Lower leg skin (tissue), 4 donors: ENCODE measurements at regions not wholly inside any gene's neighbourhood (a gene's known extent, or its start where the extent isn't known, plus 50 kb on each side); places are given as distances from the start of the nearest gene placed in this dataset.

ENCODE experiments used
- DNase-seq, 2 donors: peaks; one replicate each; pipeline ENCODE4 v3.0.0-alpha.2; 2019; ENCODE audit warnings: low spot score in 2 of 2
- H3K4me3 ChIP-seq: fragments of 200-600 bp; sonication (generic); 2 replicates; pipeline ENCODE4 v1.5.1; 2017; ENCODE audit warnings: mild to moderate bottlenecking, low read depth; ENCODE audit not compliant: poor library complexity, severe bottlenecking
- POLR2A ChIP-seq, 2 donors: fragments of 450-650 bp; IDR thresholded peaks; one replicate each; pipeline ENCODE4 v1.6.1; 2016 to 2017; ENCODE audit warnings: antibody characterized with exemption in 2 of 2, mild to moderate bottlenecking in 1 of 2, moderate library complexity in 1 of 2
- WGBS, 2 donors: methylation state at CpG; one replicate each; pipeline ENCODE4 v1.1.5; 2018; 5-methylcytosine and 5-hydroxymethylcytosine counted together
- intact Hi-C: fragments of 100-400 bp; cut with DNase I; formaldehyde crosslinking; loops from one replicate; pipeline ENCODE4 v1.15.0; 2023; ENCODE audit warnings: low total_unique reads
- TF ChIP-seq, protein P1 (sequence below), 3 donors: fragments of 450-650 bp; IDR thresholded peaks; one replicate each; pipeline ENCODE4 v1.5.1; 2016; ENCODE audit warnings: antibody characterized with exemption in 3 of 3, mild to moderate bottlenecking in 3 of 3, moderate library complexity in 2 of 3

DNA sequence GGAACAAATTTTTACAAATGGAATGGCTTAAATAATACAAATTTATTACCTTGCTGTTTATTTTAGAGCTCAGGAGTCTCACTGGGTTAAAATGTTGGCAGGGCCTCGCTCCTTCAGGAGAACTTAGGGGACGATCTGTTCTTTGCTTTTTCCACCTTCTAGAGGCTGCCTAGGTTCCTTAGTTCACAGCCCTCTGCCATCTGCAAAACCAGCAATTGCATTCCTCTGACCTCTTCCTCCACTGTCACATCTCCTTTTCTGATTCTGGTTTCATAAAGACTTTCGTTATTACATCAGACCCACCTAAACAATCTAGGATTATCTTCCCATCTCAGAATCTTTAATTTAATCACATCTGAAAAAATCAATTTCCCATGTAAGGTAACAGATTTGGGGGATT lies 249.6 kb upstream of the SPRY2 start:
- H3K4me3 ChIP-seq = no peak overlapping the region
- intact Hi-C loops = no loop called here
- no peak for TF ChIP-seq POLR2A (IDR thresholded peaks at IDR 0.05)
- TF ChIP-seq, protein P1, sequence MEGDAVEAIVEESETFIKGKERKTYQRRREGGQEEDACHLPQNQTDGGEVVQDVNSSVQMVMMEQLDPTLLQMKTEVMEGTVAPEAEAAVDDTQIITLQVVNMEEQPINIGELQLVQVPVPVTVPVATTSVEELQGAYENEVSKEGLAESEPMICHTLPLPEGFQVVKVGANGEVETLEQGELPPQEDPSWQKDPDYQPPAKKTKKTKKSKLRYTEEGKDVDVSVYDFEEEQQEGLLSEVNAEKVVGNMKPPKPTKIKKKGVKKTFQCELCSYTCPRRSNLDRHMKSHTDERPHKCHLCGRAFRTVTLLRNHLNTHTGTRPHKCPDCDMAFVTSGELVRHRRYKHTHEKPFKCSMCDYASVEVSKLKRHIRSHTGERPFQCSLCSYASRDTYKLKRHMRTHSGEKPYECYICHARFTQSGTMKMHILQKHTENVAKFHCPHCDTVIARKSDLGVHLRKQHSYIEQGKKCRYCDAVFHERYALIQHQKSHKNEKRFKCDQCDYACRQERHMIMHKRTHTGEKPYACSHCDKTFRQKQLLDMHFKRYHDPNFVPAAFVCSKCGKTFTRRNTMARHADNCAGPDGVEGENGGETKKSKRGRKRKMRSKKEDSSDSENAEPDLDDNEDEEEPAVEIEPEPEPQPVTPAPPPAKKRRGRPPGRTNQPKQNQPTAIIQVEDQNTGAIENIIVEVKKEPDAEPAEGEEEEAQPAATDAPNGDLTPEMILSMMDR (IDR thresholded peaks at IDR 0.05) = no peak
- WGBS, 2 donors = 86 to 94% methylated on average over 3 of the region's 3 CpGs
- DNase-seq = no peak

DNA sequence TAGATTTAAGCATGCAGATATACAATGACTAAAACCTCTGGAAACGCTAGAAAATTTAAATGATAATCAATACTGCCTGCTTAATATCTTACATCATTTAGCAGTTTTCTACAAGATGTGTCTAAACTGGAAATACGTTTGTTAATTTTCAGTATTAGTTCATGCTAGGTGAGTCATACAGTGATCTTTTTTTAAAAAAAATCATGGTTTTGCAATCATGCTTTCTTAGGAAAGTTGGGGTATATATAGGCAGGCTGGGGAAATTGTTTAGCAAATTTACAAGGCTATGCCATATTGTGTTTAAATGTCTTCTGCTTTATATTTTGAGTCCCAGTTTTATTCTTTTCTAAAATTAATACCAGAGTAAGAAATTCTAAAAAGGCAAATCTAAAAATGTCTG lies 245.4 kb upstream of the SPRY2 start:
- H3K4me3 ChIP-seq = no peak overlapping the region
- TF ChIP-seq POLR2A (IDR thresholded peaks at IDR 0.05) = no peak
- no peak for DNase-seq
- intact Hi-C loops = no loop called here
- WGBS, 2 donors = 27 to 45% methylated on average over 2 of the region's 2 CpGs

DNA sequence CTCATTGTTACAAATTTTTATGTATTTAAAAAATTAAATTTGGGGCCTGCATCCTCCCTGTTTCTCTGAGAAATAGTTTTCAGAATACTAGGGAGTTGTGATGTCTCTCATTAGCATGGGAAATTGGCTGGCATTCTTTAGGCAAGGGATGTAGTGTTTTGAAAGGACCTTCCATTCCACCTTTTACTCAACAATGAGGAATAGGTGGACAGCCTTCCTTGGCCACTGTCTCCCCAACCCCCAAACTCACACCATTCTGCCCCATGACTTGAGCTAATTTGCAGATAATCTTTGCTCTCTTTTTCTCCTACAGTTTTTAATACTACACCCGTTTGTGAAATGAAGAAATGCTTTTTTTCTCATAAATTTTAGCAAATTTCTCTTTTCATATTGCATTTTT lies 244.6 kb upstream of the SPRY2 start:
- no peak overlapping the region for H3K4me3 ChIP-seq
- 57 to 82% methylated on average over 1 of the region's 1 CpG for WGBS, 2 donors
- no peak for DNase-seq
- intact Hi-C loops = no loop called here
- TF ChIP-seq, protein P1 (IDR thresholded peaks at IDR 0.05) = no peak
- no peak for TF ChIP-seq POLR2A (IDR thresholded peaks at IDR 0.05)

DNA sequence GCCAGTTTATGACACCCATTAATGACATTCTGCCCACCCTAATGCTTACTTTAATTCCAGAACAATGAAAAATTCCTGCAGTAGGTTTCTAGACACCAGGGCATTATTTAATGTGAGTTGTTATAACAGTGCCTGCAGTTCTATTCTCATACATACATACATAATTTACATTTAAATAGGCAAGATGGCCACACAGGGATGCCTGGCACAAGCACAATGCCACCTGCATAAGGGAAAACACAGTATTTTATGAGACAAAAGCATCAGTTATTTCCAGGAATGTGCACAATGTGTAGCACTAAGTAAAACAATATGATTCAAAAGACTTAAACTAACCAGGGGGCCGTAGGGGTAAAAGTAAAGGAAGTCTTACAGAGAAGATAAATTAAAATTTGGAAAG lies 243.9 kb upstream of the SPRY2 start:
- no peak for DNase-seq
- intact Hi-C loops = no loop called here
- no peak for TF ChIP-seq POLR2A (IDR thresholded peaks at IDR 0.05)
- TF ChIP-seq, protein P1 (IDR thresholded peaks at IDR 0.05) = no peak
- H3K4me3 ChIP-seq = no peak overlapping the region
- 75 to 85% methylated on average over 1 of the region's 1 CpG for WGBS, 2 donors

DNA sequence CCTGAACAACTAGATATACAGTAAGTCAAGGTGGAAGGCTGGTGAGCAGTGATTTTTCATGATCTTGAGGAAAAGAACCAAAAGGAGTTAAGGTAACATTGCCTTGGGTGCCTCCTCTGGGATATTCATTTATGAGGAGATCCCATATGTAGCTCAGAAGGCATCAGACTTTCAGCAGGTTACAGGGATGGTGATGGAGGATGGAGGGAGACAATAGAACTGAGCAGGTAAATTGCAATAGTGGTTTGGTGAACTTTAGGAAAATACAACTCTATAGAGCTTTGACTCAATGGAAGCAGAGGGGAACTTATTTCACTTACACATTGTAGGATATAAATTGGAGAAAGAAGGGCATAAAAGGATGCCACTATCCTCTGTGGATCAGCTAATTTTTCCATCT lies 243.4 kb upstream of the SPRY2 start:
- no peak overlapping the region for H3K4me3 ChIP-seq
- TF ChIP-seq POLR2A (IDR thresholded peaks at IDR 0.05) = no peak
- TF ChIP-seq, protein P1 (IDR thresholded peaks at IDR 0.05) = no peak
- DNase-seq = no peak
- intact Hi-C loops = no loop called here

DNA sequence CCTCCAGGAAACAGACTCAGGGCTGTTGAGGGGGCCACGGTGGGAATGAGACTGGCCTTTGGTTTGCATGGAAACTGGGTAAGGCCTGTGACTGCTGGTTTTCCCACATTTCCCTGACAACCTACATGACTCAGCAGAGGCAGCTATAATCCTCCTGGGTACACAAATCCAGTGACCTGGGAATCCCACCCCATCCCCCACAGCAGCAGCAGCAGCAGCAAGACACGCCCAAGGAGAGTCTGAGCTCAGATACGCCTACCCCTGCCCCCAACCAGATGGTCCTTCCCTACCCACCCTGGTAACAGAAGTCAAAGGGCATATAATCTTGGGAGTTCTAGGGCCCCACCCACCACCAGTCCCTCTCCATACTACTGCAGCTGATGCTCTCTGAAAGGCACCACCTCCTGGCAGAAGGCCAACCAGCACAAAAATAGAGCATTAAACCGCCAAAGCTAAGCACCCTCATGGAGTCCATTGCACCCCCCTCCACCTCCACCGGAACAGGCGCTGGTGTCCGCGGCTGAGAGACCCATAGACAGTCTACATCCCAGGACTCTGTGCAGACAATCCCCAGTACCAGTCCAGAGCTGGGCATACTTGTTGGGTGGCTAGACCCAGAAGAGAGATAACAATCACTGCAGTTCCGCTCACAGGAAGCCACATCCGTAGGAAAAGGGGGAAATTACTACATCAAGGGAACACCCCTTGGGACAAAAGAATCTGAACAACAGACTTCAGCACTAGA lies 237.2 kb upstream of the SPRY2 start:
- DNase-seq = no peak
- intact Hi-C loops = no loop called here
- 85 to 88% methylated on average over 10 of the region's 10 CpGs for WGBS, 2 donors
- no peak overlapping the region for H3K4me3 ChIP-seq
- no peak for TF ChIP-seq POLR2A (IDR thresholded peaks at IDR 0.05)
- TF ChIP-seq, protein P1 (IDR thresholded peaks at IDR 0.05) = no peak
